Putamen (tissue), 1 donor: ENCODE measurements at regions not wholly inside any gene's neighbourhood (a gene's known extent, or its start where the extent isn't known, plus 50 kb on each side); places are given as distances from the start of the nearest gene placed in this dataset.
A peak's percentile ranks its signal among the peaks of the same experiment; 100 is the strongest.

Experiments used
- DNase-seq: peaks from one replicate; pipeline ENCODE4 v3.0.0-alpha.2; 2016; ENCODE audit warnings: low spot score

- DNase-seq, result no peak
Observed at GRCh38 chr9:78805771-78806170, 508.8 kb downstream of the PSAT1 start.

GRCh38 chr9:78806492-78807160 is 509.7 kb downstream of the PSAT1 start:
- no peak for DNase-seq

GRCh38 chr9:78807286-78807685 is 510.4 kb downstream of the PSAT1 start:
- no peak for DNase-seq

- DNase-seq, result no peak
Observed at GRCh38 chr9:78808048-78808447, 511.1 kb downstream of the PSAT1 start.

GRCh38 chr9:78811622-78812276 is 514.8 kb downstream of the PSAT1 start:
- DNase-seq, result no peak

- no peak for DNase-seq
Observed at GRCh38 chr9:78812665-78813064, 515.7 kb downstream of the PSAT1 start.

GRCh38 chr9:78813602-78814180 is 516.8 kb downstream of the PSAT1 start:
- no peak for DNase-seq

- DNase-seq, result peak; percentile 30
Observed at GRCh38 chr9:78821126-78821822, 524.3 kb downstream of the PSAT1 start.

- DNase-seq, result no peak
Observed at GRCh38 chr9:78826527-78826926, 529.6 kb downstream of the PSAT1 start.

- DNase-seq, result no peak
Observed at GRCh38 chr9:78828521-78828920, 531.6 kb downstream of the PSAT1 start.

- no peak for DNase-seq
Observed at GRCh38 chr9:78830301-78830700, 533.4 kb downstream of the PSAT1 start.

GRCh38 chr9:78831726-78832125 is 534.8 kb downstream of the PSAT1 start:
- DNase-seq, result no peak

GRCh38 chr9:78835928-78836450 is 539.1 kb downstream of the PSAT1 start:
- no peak for DNase-seq

- no peak for DNase-seq
Observed at GRCh38 chr9:78839252-78839651, 542.3 kb downstream of the PSAT1 start.

GRCh38 chr9:78848061-78848460 is 551.1 kb downstream of the PSAT1 start:
- no peak for DNase-seq

GRCh38 chr9:78856144-78856543 is 559.2 kb downstream of the PSAT1 start:
- DNase-seq, result no peak

- DNase-seq, result no peak
Observed at GRCh38 chr9:78856781-78857180, 559.9 kb downstream of the PSAT1 start.

GRCh38 chr9:78857373-78858225 is 560.7 kb downstream of the PSAT1 start:
- DNase-seq, result no peak

GRCh38 chr9:78858266-78858665 is 561.3 kb downstream of the PSAT1 start:
- no peak for DNase-seq

GRCh38 chr9:78860801-78861475 is 564.0 kb downstream of the PSAT1 start:
- DNase-seq, result no peak

GRCh38 chr9:78863531-78863930 is 566.6 kb downstream of the PSAT1 start:
- DNase-seq, result no peak
